ENCODE measurements at regions not wholly inside any gene's neighbourhood (a gene's known extent, or its start where the extent isn't known, plus 50 kb on each side); places are given as distances from the start of the nearest gene placed in this dataset.

DNA sequence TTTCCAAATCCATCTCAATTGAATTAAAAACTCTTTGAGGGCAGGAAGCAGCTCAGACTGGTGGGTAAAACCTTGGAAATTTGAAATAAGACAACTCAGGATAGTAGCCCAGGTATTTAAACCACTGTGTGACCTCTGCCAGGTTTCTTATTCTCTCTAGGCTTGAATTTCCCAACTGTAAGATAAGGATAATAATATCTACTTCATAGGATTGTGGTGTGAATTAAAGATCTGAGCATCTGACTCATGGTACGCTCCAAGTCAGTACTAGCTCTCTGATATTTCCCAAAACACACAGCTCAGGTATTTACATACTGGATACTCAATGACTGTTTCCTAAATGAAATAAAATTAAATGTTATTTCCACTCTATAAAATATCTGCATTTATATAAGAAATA lies 337.2 kb downstream of the LTN1 start:
- no peaks in the 10 kb centered on the region for H3K9me1 ChIP-seq (ENCODE audit: control insufficient read depth, extremely low read depth, insufficient read depth, low read length)
- H3K4me2 ChIP-seq (ENCODE audit: control insufficient read depth, extremely low read depth, insufficient read depth, low read depth, low read length), result no peak overlapping the region
- TF ChIP-seq, protein P1, sequence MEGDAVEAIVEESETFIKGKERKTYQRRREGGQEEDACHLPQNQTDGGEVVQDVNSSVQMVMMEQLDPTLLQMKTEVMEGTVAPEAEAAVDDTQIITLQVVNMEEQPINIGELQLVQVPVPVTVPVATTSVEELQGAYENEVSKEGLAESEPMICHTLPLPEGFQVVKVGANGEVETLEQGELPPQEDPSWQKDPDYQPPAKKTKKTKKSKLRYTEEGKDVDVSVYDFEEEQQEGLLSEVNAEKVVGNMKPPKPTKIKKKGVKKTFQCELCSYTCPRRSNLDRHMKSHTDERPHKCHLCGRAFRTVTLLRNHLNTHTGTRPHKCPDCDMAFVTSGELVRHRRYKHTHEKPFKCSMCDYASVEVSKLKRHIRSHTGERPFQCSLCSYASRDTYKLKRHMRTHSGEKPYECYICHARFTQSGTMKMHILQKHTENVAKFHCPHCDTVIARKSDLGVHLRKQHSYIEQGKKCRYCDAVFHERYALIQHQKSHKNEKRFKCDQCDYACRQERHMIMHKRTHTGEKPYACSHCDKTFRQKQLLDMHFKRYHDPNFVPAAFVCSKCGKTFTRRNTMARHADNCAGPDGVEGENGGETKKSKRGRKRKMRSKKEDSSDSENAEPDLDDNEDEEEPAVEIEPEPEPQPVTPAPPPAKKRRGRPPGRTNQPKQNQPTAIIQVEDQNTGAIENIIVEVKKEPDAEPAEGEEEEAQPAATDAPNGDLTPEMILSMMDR (optimal IDR thresholded peaks at IDR 0.05 in 1 of 3, IDR thresholded peaks at IDR 0.05 in 1 of 3, conservative IDR thresholded peaks at IDR 0.05 in 1 of 3; ENCODE audit: extremely low read depth in 1 of 3, insufficient read depth in 2 of 3, low read length in 3 of 3), result no peak
- no peak for TF ChIP-seq EZH2 (IDR thresholded peaks at IDR 0.05; ENCODE audit: low read length)
- H3K27me3 ChIP-seq (ENCODE audit: control insufficient read depth, extremely low read depth, insufficient read depth, low read length), result no peaks in the 10 kb centered on the region
- H4K20me1 ChIP-seq (ENCODE audit: control insufficient read depth, extremely low read depth, insufficient read depth, low read length), result no peaks in the 10 kb centered on the region
- no peak overlapping the region for H2AFZ ChIP-seq (ENCODE audit: control insufficient read depth, low read length)
- no peaks in the 10 kb centered on the region for H3K79me2 ChIP-seq (ENCODE audit: control insufficient read depth, insufficient read depth, low read length)
- no peaks in the 10 kb centered on the region for H3K4me1 ChIP-seq (ENCODE audit: control insufficient read depth, extremely low read depth, insufficient read depth, low read length)
- FAIRE-seq, result no peak
- dilution Hi-C loops (cut with MboI; ENCODE audit: extremely low pct_ligation_motif_present, low sequenced_read_pairs), result no loop called here
- no peaks in the 10 kb centered on the region for H3K9me3 ChIP-seq (ENCODE audit: control insufficient read depth, low read depth, low read length)
- H3K36me3 ChIP-seq (ENCODE audit: control insufficient read depth in 2 of 2, extremely low read depth in 1 of 2, insufficient read depth in 2 of 2, low read length in 2 of 2), result no peaks in the 10 kb centered on the region
- H3K4me3 ChIP-seq (ENCODE audit: control insufficient read depth in 2 of 3, extremely low read depth in 1 of 3, insufficient read depth in 2 of 3, low read depth in 1 of 3, low read length in 3 of 3), result no peak overlapping the region
- no peak overlapping the region for H3K9ac ChIP-seq (ENCODE audit: control insufficient read depth, extremely low read depth, insufficient read depth, low read length)
- no peak for DNase-seq (ENCODE audit: low read depth, low spot score)
- no peak overlapping the region for H3K27ac ChIP-seq (ENCODE audit: control insufficient read depth, insufficient read depth, low read length)

- H3K4me2 ChIP-seq (ENCODE audit: control insufficient read depth, extremely low read depth, insufficient read depth, low read depth, low read length), result no peak overlapping the region
- H3K4me3 ChIP-seq (ENCODE audit: control insufficient read depth in 2 of 3, extremely low read depth in 1 of 3, insufficient read depth in 2 of 3, low read depth in 1 of 3, low read length in 3 of 3), result no peak overlapping the region
- no peak overlapping the region for H2AFZ ChIP-seq (ENCODE audit: control insufficient read depth, low read length)
- H3K79me2 ChIP-seq (ENCODE audit: control insufficient read depth, insufficient read depth, low read length), result no peaks in the 10 kb centered on the region
- no peak for DNase-seq (ENCODE audit: low read depth, low spot score)
- TF ChIP-seq, protein P1 (optimal IDR thresholded peaks at IDR 0.05 in 1 of 3, IDR thresholded peaks at IDR 0.05 in 1 of 3, conservative IDR thresholded peaks at IDR 0.05 in 1 of 3; ENCODE audit: extremely low read depth in 1 of 3, insufficient read depth in 2 of 3, low read length in 3 of 3), result no peak
- no peak for TF ChIP-seq EZH2 (IDR thresholded peaks at IDR 0.05; ENCODE audit: low read length)
- H3K9ac ChIP-seq (ENCODE audit: control insufficient read depth, extremely low read depth, insufficient read depth, low read length), result no peak overlapping the region
- no peaks in the 10 kb centered on the region for H3K9me3 ChIP-seq (ENCODE audit: control insufficient read depth, low read depth, low read length)
- H3K9me1 ChIP-seq (ENCODE audit: control insufficient read depth, extremely low read depth, insufficient read depth, low read length), result no peaks in the 10 kb centered on the region
- no peaks in the 10 kb centered on the region for H3K27me3 ChIP-seq (ENCODE audit: control insufficient read depth, extremely low read depth, insufficient read depth, low read length)
- dilution Hi-C loops (cut with MboI; ENCODE audit: extremely low pct_ligation_motif_present, low sequenced_read_pairs), result no loop called here
- no peak overlapping the region for H3K27ac ChIP-seq (ENCODE audit: control insufficient read depth, insufficient read depth, low read length)
- FAIRE-seq, result no peak
- no peaks in the 10 kb centered on the region for H3K4me1 ChIP-seq (ENCODE audit: control insufficient read depth, extremely low read depth, insufficient read depth, low read length)
- no peaks in the 10 kb centered on the region for H4K20me1 ChIP-seq (ENCODE audit: control insufficient read depth, extremely low read depth, insufficient read depth, low read length)
- H3K36me3 ChIP-seq (ENCODE audit: control insufficient read depth in 2 of 2, extremely low read depth in 1 of 2, insufficient read depth in 2 of 2, low read length in 2 of 2), result no peaks in the 10 kb centered on the region
These were observed 338.3 kb downstream of the LTN1 start for GRCh38 chr21:28654406-28654805.
